IPS-20b (cell line): ENCODE measurements at regions not wholly inside any gene's neighbourhood (a gene's known extent, or its start where the extent isn't known, plus 50 kb on each side); places are given as distances from the start of the nearest gene placed in this dataset.
A peak's percentile ranks its signal among the peaks of the same experiment; 100 is the strongest.
"Not testable (repeated sequence)": the region's sequence is repeated elsewhere in the genome, so short reads cannot be mapped to it uniquely, and the experiment has no call there.

Source experiments
- H3K27ac ChIP-seq: one replicate; pipeline ENCODE4 v1.5.1; 2013; ENCODE audit warnings: low read length
- H3K27me3 ChIP-seq: 2 replicates; pipeline ENCODE4 v1.6.1; 2013; ENCODE audit warnings: mild to moderate bottlenecking, low read length, inconsistent platforms; ENCODE audit not compliant: insufficient read depth
- H3K36me3 ChIP-seq: 2 replicates; pipeline ENCODE4 v1.6.1; 2013; ENCODE audit warnings: low read depth, mild to moderate bottlenecking, inconsistent platforms, low read length, moderate library complexity; ENCODE audit not compliant: insufficient read depth
- H3K4me1 ChIP-seq: 2 replicates; pipeline ENCODE4 v1.6.1; 2013; ENCODE audit warnings: mild to moderate bottlenecking, control low read depth, inconsistent platforms, low read length, moderate library complexity; ENCODE audit not compliant: insufficient read depth
- H3K4me3 ChIP-seq: 2 replicates; pipeline ENCODE4 v1.5.1; 2013; ENCODE audit warnings: mild to moderate bottlenecking, low read length, inconsistent platforms
- H3K9ac ChIP-seq: 2 replicates; pipeline ENCODE4 v1.6.1; 2013; ENCODE audit warnings: low read depth, mild to moderate bottlenecking, inconsistent platforms, low read length, moderate library complexity
- H3K9me3 ChIP-seq: 2 replicates; pipeline ENCODE4 v1.6.1; 2013; ENCODE audit warnings: mild to moderate bottlenecking, low read depth, low read length, inconsistent platforms; ENCODE audit not compliant: insufficient read depth

DNA sequence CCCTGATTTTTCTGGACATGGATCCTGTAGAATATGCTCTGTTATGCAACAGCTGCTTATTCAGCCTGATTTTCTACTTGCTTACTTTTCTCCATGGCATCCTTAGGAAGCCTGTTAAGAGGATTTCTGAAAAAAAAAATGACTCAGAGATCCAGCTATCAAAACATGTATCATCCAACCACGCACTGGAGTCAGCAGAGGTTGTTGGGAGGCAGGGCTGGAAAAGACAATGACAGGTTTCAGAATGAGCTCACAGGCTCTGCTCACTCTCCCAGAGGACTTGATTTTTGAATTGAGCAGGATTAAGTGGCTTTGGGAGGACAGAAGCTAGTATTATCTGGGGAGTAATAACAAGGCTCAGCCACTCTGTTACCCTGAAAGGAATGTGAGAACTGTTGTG is 742.3 kb downstream of the PRIM2 start:
- H3K9ac ChIP-seq, H3K27ac ChIP-seq, H3K36me3 ChIP-seq, H3K9me3 ChIP-seq, H3K4me3 ChIP-seq, H3K4me1 ChIP-seq, H3K27me3 ChIP-seq: not testable (repeated sequence)

DNA sequence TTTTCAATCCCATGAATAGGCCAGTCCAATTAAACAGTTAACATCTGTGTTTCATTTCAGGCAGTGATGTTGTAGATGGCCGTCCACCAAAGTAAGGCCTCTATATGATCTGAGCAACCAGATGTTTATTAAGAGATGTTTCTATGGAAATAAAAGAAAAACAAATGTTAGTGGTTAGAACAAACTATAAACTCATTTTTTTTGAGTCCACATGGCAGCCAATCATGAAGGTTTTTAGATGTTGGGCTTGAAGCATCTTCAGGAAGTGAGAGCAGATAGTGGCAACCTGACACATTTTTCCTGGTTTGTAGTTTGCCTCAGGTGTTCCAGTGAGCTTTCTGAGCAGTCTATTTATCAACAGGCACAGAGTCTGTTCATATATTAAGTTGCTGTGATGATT is 746.1 kb downstream of the PRIM2 start:
- not testable (repeated sequence) for H3K27me3 ChIP-seq, H3K9ac ChIP-seq, H3K9me3 ChIP-seq, H3K4me1 ChIP-seq, H3K4me3 ChIP-seq, H3K36me3 ChIP-seq, H3K27ac ChIP-seq

DNA sequence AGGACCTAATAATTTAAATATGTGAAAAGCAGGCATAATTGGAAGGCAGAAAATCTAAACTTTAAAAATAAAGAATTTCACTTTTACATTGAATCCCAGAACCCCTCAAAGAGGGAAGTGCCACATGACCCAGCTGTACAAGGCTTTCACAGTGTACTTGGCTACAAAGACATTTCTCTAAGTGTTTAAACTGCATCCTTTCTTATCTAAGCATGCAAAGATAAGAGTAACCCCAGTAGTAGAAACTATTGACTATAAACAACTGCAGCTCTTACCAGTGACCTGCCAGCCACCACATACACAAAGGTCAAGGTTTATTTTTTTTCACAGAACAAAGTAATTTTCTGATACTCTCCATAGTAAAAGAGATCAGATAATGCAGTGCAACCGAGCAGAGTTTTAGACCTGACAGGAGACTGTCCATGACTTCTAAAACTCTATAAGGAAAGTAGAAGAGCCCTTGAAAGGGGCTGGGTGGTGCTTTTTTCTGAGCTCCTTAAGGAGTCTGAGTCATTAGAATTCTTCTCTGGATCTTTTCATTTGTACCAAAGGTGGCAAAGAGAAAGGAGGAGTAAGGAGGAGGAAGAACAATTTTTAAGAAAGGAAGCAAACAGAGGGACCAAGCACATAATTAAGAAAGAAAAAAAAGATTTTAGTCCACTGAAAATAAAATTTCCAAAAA is 750.6 kb downstream of the PRIM2 start:
- H3K27ac ChIP-seq, H3K36me3 ChIP-seq, H3K9ac ChIP-seq, H3K4me1 ChIP-seq, H3K27me3 ChIP-seq, H3K4me3 ChIP-seq, H3K9me3 ChIP-seq: not testable (repeated sequence)

DNA sequence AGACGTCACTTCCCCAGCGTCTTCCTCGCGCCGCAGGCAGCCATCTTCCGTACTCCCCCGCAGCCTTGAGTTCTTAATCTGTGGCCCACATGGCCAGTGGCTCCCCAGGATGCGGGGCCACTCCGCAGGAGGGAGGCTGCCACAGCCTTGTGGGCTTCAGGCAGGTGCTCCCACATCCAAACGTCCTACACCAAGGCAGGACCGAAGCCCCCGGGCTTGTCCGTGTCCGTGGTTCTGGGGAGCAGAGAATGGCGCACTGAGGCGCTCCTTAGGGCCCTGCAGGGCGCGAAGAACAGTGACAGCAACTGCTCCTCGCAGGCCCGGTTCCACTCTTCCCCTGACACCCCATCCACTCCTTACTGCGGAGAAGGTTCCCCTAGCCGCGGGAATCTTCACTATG is 755.8 kb downstream of the PRIM2 start:
- Histone ChIP-seq H3K9me3 (peaks cover 4% of the 10 kb centered on the region; the same call in 1 of the 2 replicates), H3K27ac (no peak overlapping the region), H3K27me3 (no peaks in the 10 kb centered on the region), H3K9ac (no peak overlapping the region), H3K4me3 (no peak overlapping the region), H3K36me3 (no peaks in the 10 kb centered on the region), H3K4me1 (no peaks in the 10 kb centered on the region)

GRCh38 chr6:58090067-58090466 is 772.6 kb downstream of the PRIM2 start:
- not testable (repeated sequence) for H3K9me3 ChIP-seq, H3K27me3 ChIP-seq, H3K4me1 ChIP-seq, H3K9ac ChIP-seq, H3K27ac ChIP-seq, H3K4me3 ChIP-seq, H3K36me3 ChIP-seq

DNA sequence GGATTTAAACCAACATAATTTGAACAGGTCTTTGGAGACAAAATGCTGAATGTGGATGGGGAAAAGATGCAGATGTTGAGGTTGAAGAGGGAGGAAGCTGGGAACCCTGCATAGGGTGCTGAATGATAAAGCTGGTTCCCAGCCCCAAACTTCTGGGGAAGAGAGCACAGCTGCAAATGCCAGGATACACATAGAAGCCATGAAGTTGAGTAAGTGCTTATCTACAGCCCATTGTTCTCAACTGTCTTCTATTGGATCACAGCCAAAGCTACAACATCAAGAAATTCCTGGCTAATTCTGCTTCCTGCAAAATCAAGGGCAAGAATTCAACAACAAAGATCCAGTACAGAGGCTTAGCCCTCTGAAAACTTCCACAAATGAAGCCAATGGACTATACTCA is 779.8 kb downstream of the PRIM2 start:
- not testable (repeated sequence) for H3K27ac ChIP-seq, H3K9me3 ChIP-seq, H3K9ac ChIP-seq, H3K4me1 ChIP-seq, H3K4me3 ChIP-seq, H3K27me3 ChIP-seq, H3K36me3 ChIP-seq

DNA sequence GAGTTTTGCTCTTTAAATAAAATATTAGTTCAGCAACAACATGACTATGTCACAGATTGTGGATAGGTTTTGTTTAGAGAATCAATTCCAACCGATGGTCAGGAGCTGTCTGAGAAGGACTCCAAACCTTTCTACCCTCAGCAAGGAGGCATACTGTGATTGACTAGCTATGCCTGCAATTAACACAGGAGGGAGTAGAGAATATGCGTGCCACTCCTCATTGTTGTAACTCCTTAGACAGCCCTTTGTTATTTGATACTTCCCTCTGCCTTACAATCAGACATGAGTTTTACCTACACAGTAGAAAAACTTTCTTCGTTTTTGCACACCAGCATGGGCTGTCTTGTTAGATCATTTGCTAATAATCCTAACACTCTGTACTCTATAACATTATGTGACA is 796.5 kb downstream of the PRIM2 start:
- Histone ChIP-seq H3K4me3 (0 out of 2 replicates have a peak overlapping the region, but pooled peaks have one; percentile 26), H3K36me3 (no peaks in the 10 kb centered on the region), H3K27me3 (no peaks in the 10 kb centered on the region), H3K9ac (no peak overlapping the region), H3K9me3 (peaks cover 3% of the 10 kb centered on the region; the same call in 1 of the 2 replicates), H3K27ac (no peak overlapping the region), H3K4me1 (no peaks in the 10 kb centered on the region; the same call in 1 of the 2 replicates)

- H3K27ac ChIP-seq, H3K4me1 ChIP-seq, H3K9me3 ChIP-seq, H3K4me3 ChIP-seq, H3K36me3 ChIP-seq, H3K27me3 ChIP-seq, H3K9ac ChIP-seq: not testable (repeated sequence)
These were observed 799.7 kb downstream of the PRIM2 start for GRCh38 chr6:58117162-58117561.

- H3K27ac ChIP-seq = not testable (repeated sequence)
These were observed 804.2 kb downstream of the PRIM2 start for GRCh38 chr6:58121616-58122015.

DNA sequence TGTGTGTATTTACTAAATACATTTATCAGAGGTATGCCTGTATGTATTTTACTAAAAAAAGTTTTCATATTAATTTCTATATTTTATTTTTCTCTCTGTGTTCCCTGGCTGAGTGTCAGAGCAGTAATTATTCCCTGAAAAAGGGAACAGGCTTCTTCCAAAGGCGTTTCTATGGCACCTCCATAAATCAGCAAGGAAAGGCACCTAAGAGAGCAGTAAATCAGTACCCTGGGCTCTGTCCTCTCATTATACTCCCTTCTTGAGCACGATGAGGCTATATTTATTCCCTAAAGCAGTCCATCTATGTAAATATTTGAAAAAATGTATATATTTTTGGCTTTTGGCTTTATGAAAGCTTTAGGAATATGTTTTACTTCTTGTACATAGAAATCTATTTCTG is 806.3 kb downstream of the PRIM2 start:
- H3K9me3 ChIP-seq, H3K27ac ChIP-seq, H3K9ac ChIP-seq, H3K27me3 ChIP-seq, H3K4me1 ChIP-seq, H3K36me3 ChIP-seq, H3K4me3 ChIP-seq: not testable (repeated sequence)

More at GRCh38 chr6:58121616-58122015, 804.2 kb downstream of the PRIM2 start:
- not testable (repeated sequence) for H3K27me3 ChIP-seq, H3K4me3 ChIP-seq, H3K4me1 ChIP-seq, H3K9me3 ChIP-seq, H3K36me3 ChIP-seq, H3K9ac ChIP-seq

- not testable (repeated sequence) for H3K36me3 ChIP-seq, H3K27ac ChIP-seq, H3K4me1 ChIP-seq, H3K9me3 ChIP-seq, H3K4me3 ChIP-seq, H3K9ac ChIP-seq, H3K27me3 ChIP-seq
These were observed 811.1 kb downstream of the PRIM2 start for GRCh38 chr6:58128549-58128948.

DNA sequence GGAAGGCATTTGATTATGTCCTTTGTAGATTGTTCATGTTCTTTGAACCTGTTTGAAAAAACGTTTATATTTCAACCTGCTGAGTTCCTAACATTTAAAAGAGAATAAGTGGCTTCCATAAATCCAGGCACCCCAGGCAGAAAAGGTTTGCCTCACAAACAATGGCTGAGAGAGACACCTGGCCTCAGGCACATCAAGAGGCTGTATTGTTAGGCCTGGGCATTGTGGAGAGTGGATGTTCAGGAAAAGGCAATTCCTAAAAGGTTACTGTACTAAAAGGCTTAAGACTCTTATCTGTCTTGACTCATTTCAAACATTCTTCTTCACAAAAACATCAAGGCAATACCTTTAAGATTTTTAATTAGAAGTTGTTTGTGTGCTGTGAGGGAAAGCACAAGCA is 811.7 kb downstream of the PRIM2 start:
- not testable (repeated sequence) for H3K4me3 ChIP-seq, H3K9ac ChIP-seq, H3K36me3 ChIP-seq, H3K4me1 ChIP-seq, H3K27ac ChIP-seq, H3K27me3 ChIP-seq, H3K9me3 ChIP-seq

GRCh38 chr6:58139746-58140145 is 822.3 kb downstream of the PRIM2 start:
- H3K9ac ChIP-seq, H3K27ac ChIP-seq, H3K4me3 ChIP-seq, H3K9me3 ChIP-seq, H3K4me1 ChIP-seq, H3K27me3 ChIP-seq, H3K36me3 ChIP-seq: not testable (repeated sequence)
